ENCODE measurements at regions not wholly inside any gene's neighbourhood (a gene's known extent, or its start where the extent isn't known, plus 50 kb on each side); places are given as distances from the start of the nearest gene placed in this dataset.

GRCh38 chr2:18284331-18284730, 276.1 kb downstream of the RDH14 start:
- Histone ChIP-seq H4K20me1 (ENCODE audit: control insufficient read depth, insufficient read depth) (no peaks in the 10 kb centered on the region), H3K4me1 (ENCODE audit: control insufficient read depth, insufficient read depth, low read length) (no peaks in the 10 kb centered on the region), H3K9ac (ENCODE audit: control insufficient read depth, insufficient read depth, low read length) (no peak overlapping the region), H3K4me3 (no peak overlapping the region), H3K4me2 (ENCODE audit: control insufficient read depth, insufficient read depth) (no peak overlapping the region), H3K27me3 (replicated peaks in 1 of 2; ENCODE audit: control insufficient read depth in 2 of 2, insufficient read depth in 2 of 2, low read length in 1 of 2) (no peaks in the 10 kb centered on the region), H3K36me3 (ENCODE audit: control insufficient read depth in 2 of 2, insufficient read depth in 2 of 2, low read length in 1 of 2) (no peaks in the 10 kb centered on the region), H3K27ac (ENCODE audit: control insufficient read depth, insufficient read depth) (no peak overlapping the region), H2AFZ (ENCODE audit: control insufficient read depth, low read depth, low read length) (no peak overlapping the region), H3K9me3 (replicated peaks; ENCODE audit: control insufficient read depth, insufficient read depth, low read length) (no peaks in the 10 kb centered on the region), H3K79me2 (ENCODE audit: control insufficient read depth, insufficient read depth, low read length) (no peaks in the 10 kb centered on the region)
- in situ Hi-C loops (cut with MboI) (no loop called here), intact Hi-C loops (cut with micrococcal nuclease; ENCODE audit: unreplicated experiment) (no loop called here)
- no peak for DNase-seq (ENCODE audit: low read depth, low spot score)
- ATAC-seq = no peak
- BruUV-seq (replicated peaks) = no TSS peak
- CTCF ChIA-PET = no interaction called here
- no peak for TF ChIP-seq ATF3 (IDR thresholded peaks at IDR 0.05; ENCODE audit: borderline replicate concordance, extremely low read depth, low read depth, low read length)
- TF ChIP-seq SKIL (IDR thresholded peaks at IDR 0.05; ENCODE audit: low read depth, poor library complexity, severe bottlenecking) = no peak
- no peak for TF ChIP-seq HSF1 (IDR thresholded peaks at IDR 0.05; ENCODE audit: low read depth, low read length)
- TF ChIP-seq CHD2 (IDR thresholded peaks at IDR 0.05; ENCODE audit: borderline replicate concordance, low read depth, low read length) = no peak
- TF ChIP-seq DPF2 (IDR thresholded peaks at IDR 0.05) = no peak
- no peak for TF ChIP-seq HDAC2 (IDR thresholded peaks at IDR 0.05)
- TF ChIP-seq BHLHE40 (IDR thresholded peaks at IDR 0.05; ENCODE audit: borderline replicate concordance in 1 of 2, low read depth in 2 of 2, low read length in 1 of 2) = no peak
- no peak for TF ChIP-seq BCL3 (IDR thresholded peaks at IDR 0.05; ENCODE audit: borderline replicate concordance, insufficient read depth, low read depth, low read length, poor library complexity, severe bottlenecking)
- no peak for FAIRE-seq
- SMC1A ChIA-PET (ENCODE audit: uncharacterized antibody, unreplicated experiment) = no interaction called here
- POLR2A ChIA-PET = no interaction called here
- RAD21 ChIA-PET (ENCODE audit: unreplicated experiment) = no interaction called here
- WGBS (ENCODE audit: insufficient coverage, insufficient replicate concordance, low lambda C conversion rate, missing lambda C conversion rate) = 62% methylated on average over 4 of the region's 4 CpGs
